ENCODE measurements at regions not wholly inside any gene's neighbourhood (a gene's known extent, or its start where the extent isn't known, plus 50 kb on each side); places are given as distances from the start of the nearest gene placed in this dataset.

- TF ChIP-seq CEBPB (IDR thresholded peaks at IDR 0.05) (no peak), CTCF (IDR thresholded peaks at IDR 0.05) (no peak), RCOR1 (IDR thresholded peaks at IDR 0.05; ENCODE audit: low read depth, low read length) (no peak), NFE2L2 (conservative IDR thresholded peaks at IDR 0.05; ENCODE audit: low read length) (no peak), ELK1 (IDR thresholded peaks at IDR 0.05; ENCODE audit: low read depth, low read length) (no peak), CBX2 (IDR thresholded peaks at IDR 0.05; ENCODE audit: borderline replicate concordance, low read depth) (no peak)
These were observed 288.4 kb upstream of the DPH6 start for GRCh38 chr15:35834216-35834830.
